ENCODE measurements at regions not wholly inside any gene's neighbourhood (a gene's known extent, or its start where the extent isn't known, plus 50 kb on each side); places are given as distances from the start of the nearest gene placed in this dataset.
"Not testable (repeated sequence)": the region's sequence is repeated elsewhere in the genome, so short reads cannot be mapped to it uniquely, and the experiment has no call there.

GRCh38 chr12:13339091-13339490, 142.6 kb downstream of the EMP1 start:
- TF ChIP-seq CTCF (IDR thresholded peaks at IDR 0.05; ENCODE audit: low read depth, low read length, missing control alignments): no peak
- Histone ChIP-seq H3K36me3 (replicated peaks) (no peaks in the 10 kb centered on the region), H3K27ac (no peak overlapping the region), H3K4me3 (ENCODE audit: low read depth, low read length) (no peak overlapping the region), H3K27me3 (replicated peaks) (no peaks in the 10 kb centered on the region)
- DNase-seq: no peak
- in situ Hi-C loops (cut with HindIII; ENCODE audit: low pct_ligation_motif_present, low sequenced_read_pairs): no loop called here

- no peak overlapping the region for H3K4me3 ChIP-seq (ENCODE audit: low read depth, low read length)
- no peak for DNase-seq
- in situ Hi-C loops (cut with HindIII; ENCODE audit: low pct_ligation_motif_present, low sequenced_read_pairs): no loop called here
- no peak for TF ChIP-seq CTCF (IDR thresholded peaks at IDR 0.05; ENCODE audit: low read depth, low read length, missing control alignments)
- no peaks in the 10 kb centered on the region for H3K27me3 ChIP-seq (replicated peaks)
- H3K27ac ChIP-seq: no peak overlapping the region
- H3K36me3 ChIP-seq (replicated peaks): no peaks in the 10 kb centered on the region
Observed at GRCh38 chr12:13337791-13338190, 141.3 kb downstream of the EMP1 start.

GRCh38 chr12:13336216-13336615, 139.7 kb downstream of the EMP1 start:
- H3K27ac ChIP-seq: no peak overlapping the region
- H3K36me3 ChIP-seq (replicated peaks): no peaks in the 10 kb centered on the region
- no peak for TF ChIP-seq CTCF (IDR thresholded peaks at IDR 0.05; ENCODE audit: low read depth, low read length, missing control alignments)
- H3K4me3 ChIP-seq (ENCODE audit: low read depth, low read length): no peak overlapping the region
- H3K27me3 ChIP-seq (replicated peaks): no peaks in the 10 kb centered on the region
- in situ Hi-C loops (cut with HindIII; ENCODE audit: low pct_ligation_motif_present, low sequenced_read_pairs): no loop called here
- DNase-seq: no peak

GRCh38 chr12:13328535-13328934, 132.0 kb downstream of the EMP1 start:
- no peaks in the 10 kb centered on the region for H3K36me3 ChIP-seq (replicated peaks)
- H3K27me3 ChIP-seq (replicated peaks): no peaks in the 10 kb centered on the region
- in situ Hi-C loops (cut with HindIII; ENCODE audit: low pct_ligation_motif_present, low sequenced_read_pairs): no loop called here
- TF ChIP-seq CTCF (IDR thresholded peaks at IDR 0.05; ENCODE audit: low read depth, low read length, missing control alignments): no peak
- no peak overlapping the region for H3K27ac ChIP-seq
- DNase-seq: no peak
- no peak overlapping the region for H3K4me3 ChIP-seq (ENCODE audit: low read depth, low read length)

- in situ Hi-C loops (cut with HindIII; ENCODE audit: low pct_ligation_motif_present, low sequenced_read_pairs): no loop called here
- no peak overlapping the region for H3K27ac ChIP-seq
- no peaks in the 10 kb centered on the region for H3K27me3 ChIP-seq (replicated peaks)
- no peak for TF ChIP-seq CTCF (IDR thresholded peaks at IDR 0.05; ENCODE audit: low read depth, low read length, missing control alignments)
- no peak overlapping the region for H3K4me3 ChIP-seq (ENCODE audit: low read depth, low read length)
- H3K36me3 ChIP-seq (replicated peaks): no peaks in the 10 kb centered on the region
- no peak for DNase-seq
Observed at GRCh38 chr12:13326076-13326475, 129.6 kb downstream of the EMP1 start.

GRCh38 chr12:13325037-13325436, 128.5 kb downstream of the EMP1 start:
- DNase-seq; H3K27me3 ChIP-seq (replicated peaks); in situ Hi-C loops (cut with HindIII; ENCODE audit: low pct_ligation_motif_present, low sequenced_read_pairs); H3K4me3 ChIP-seq (ENCODE audit: low read depth, low read length); H3K27ac ChIP-seq; H3K36me3 ChIP-seq (replicated peaks): not testable (repeated sequence)
